Astrocyte of the spinal cord (primary cell): ENCODE measurements at regions not wholly inside any gene's neighbourhood (a gene's known extent, or its start where the extent isn't known, plus 50 kb on each side); places are given as distances from the start of the nearest gene placed in this dataset.
"Not testable (repeated sequence)": the region's sequence is repeated elsewhere in the genome, so short reads cannot be mapped to it uniquely, and the experiment has no call there.

Source experiments
- DNase-seq: peaks from one replicate; pipeline ENCODE4 v3.0.0; 2011; ENCODE audit warnings: low read depth, low spot score
- H3K4me3 ChIP-seq: 2 replicates; pipeline ENCODE4 v1.5.1; 2011; ENCODE audit warnings: low read depth, mild to moderate bottlenecking, low read length, moderate library complexity
- in situ Hi-C: cut with HindIII; loops from 2 replicates; pipeline ENCODE4 v1.10.0; 2017; ENCODE audit warnings: low sequenced_read_pairs
- TF ChIP-seq, protein P1 (sequence below): IDR thresholded peaks from 2 replicates; pipeline ENCODE4 v1.5.1; 2012; ENCODE audit warnings: low read depth, mild to moderate bottlenecking, low read length, inconsistent platforms

DNA sequence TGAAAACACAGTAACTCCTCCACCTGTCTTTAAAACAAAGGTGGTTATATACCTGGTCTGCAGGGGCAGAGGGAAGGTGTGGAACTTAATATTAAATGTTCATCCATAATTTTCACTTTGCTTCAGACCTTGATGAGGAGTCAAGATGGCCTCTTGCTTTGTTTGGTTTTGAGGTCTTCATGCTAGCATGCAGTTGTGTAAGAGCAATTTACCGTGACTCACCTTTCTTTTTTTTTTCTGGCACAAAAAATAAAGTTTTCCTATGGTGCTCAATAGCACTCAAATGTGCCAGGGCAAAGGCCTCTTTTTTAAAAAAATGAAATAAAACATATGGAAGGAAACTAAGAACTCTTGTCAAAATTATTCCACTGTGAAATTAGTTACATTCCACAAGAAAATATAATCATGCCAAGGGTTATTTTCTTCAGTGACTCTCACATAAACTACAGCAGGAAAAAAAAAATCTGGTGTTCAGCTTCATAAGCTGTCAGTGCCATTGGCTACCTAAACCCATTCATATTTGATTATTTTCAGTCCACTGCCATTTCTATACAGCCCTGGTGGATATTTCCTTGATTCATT lies 128.2 kb downstream of the SLC7A11 start:
- in situ Hi-C loops: no loop called here
- no peak overlapping the region for H3K4me3 ChIP-seq
- DNase-seq: peak; percentile 59
- TF ChIP-seq, protein P1, sequence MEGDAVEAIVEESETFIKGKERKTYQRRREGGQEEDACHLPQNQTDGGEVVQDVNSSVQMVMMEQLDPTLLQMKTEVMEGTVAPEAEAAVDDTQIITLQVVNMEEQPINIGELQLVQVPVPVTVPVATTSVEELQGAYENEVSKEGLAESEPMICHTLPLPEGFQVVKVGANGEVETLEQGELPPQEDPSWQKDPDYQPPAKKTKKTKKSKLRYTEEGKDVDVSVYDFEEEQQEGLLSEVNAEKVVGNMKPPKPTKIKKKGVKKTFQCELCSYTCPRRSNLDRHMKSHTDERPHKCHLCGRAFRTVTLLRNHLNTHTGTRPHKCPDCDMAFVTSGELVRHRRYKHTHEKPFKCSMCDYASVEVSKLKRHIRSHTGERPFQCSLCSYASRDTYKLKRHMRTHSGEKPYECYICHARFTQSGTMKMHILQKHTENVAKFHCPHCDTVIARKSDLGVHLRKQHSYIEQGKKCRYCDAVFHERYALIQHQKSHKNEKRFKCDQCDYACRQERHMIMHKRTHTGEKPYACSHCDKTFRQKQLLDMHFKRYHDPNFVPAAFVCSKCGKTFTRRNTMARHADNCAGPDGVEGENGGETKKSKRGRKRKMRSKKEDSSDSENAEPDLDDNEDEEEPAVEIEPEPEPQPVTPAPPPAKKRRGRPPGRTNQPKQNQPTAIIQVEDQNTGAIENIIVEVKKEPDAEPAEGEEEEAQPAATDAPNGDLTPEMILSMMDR: no peak

DNA sequence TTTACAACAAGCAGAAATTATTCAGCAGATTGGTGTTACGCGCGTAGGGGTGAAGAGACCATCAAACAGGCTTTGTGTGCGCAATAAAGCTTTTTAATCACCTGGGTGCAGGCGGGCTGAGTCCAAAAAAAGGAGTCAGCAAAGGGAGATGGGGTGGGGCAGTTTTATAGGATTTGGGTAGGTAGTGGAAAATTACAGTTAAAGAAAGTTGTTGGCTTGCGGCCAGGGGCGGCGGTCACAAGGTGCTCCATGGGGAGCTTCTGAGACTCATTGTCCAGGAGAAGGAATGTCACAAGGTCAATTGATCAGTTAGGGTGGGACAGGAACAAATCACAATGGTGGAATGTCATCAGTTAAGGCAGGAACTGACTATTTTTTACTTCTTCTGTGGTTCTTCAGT lies 129.3 kb downstream of the SLC7A11 start:
- H3K4me3 ChIP-seq, DNase-seq, in situ Hi-C loops: not testable (repeated sequence)

DNA sequence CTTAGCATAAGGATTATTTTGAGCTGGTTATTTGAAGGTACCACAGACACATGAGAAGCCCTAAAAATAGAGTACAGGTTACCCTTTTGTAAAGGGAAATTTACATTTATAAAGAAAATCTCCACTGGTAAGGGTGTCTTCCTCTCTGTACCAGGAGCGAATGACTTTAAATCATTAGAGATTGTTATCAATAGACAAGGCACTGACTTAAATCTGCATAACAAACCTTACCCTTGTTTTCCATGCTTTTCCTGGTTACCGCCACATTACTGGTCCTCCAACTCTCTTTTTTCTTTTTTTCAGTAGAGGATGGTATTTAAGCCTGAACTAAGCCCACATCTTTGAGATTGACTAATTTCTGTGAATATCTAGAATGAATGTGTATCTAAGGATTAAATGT lies 129.8 kb downstream of the SLC7A11 start:
- H3K4me3 ChIP-seq: no peak overlapping the region
- in situ Hi-C loops: no loop called here
- no peak for DNase-seq
- TF ChIP-seq, protein P1: no peak

DNA sequence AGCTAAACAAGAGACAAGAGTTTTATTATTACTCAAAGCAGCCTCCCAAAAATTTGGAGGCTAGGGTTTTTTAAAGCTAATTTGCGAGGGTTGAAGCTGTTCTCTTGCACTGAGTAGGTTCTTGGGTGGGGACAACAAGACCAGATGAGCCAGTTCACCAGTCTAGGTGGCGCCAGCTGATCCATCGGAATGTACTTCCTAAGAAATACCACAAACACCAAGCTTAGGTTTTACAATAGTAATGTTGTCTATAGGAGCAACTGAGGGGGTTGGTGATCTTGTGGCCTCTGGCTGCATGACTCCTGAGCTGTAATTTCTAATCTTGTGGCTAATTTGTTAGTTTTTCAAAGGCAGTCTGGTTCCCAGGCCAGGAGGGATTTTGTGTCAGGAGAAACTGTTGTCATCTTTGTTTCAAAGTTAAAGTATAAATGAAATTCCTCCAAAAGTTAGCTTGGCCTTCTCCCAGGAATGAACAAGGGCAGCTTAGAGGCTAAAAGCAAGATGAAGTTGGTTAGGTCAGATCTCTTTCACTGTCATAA lies 130.6 kb downstream of the SLC7A11 start:
- H3K4me3 ChIP-seq: no peak overlapping the region
- in situ Hi-C loops: no loop called here
- peak; percentile 37 for DNase-seq
- TF ChIP-seq, protein P1: no peak

DNA sequence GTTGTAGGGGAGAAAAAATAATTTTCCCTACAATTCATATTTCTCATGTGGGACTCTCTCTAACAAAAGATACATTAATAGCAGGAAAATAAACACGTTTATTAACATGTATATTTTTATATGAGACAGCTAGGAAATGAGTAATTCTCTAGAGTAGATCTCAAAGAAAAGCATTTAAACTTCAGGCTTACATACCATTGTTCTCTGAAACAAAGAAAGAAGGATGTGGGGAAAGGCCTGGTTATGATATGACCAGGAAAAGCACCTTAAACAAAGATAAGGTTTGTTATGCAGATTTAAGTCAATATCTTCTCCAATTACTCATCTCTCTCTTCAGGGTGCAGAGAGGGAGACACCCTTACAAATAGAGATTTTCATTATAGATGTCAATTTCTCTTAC lies 131.3 kb downstream of the SLC7A11 start:
- no peak for DNase-seq
- in situ Hi-C loops: no loop called here
- no peak overlapping the region for H3K4me3 ChIP-seq
- TF ChIP-seq, protein P1: no peak

DNA sequence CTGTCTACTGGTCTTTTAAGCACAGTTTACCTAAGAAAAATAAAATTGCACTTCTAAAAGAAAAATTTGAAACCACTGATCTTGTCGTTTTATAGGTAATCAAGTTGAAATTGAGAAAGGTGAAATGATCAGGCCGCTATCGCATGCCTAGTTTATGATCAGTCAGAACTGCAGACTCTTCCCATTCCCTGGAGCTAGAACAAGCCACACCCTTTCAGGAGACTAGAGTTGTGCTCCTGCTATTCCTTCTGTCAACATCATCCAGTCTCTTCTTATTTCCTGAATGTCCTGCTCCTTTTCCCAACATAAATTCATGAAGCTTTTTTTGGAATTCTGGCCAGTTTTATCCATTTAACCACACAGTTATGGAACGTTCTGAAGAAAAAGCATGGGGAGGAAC lies 135.1 kb downstream of the SLC7A11 start:
- in situ Hi-C loops: no loop called here
- TF ChIP-seq, protein P1: no peak
- no peak for DNase-seq
- H3K4me3 ChIP-seq: no peak overlapping the region

DNA sequence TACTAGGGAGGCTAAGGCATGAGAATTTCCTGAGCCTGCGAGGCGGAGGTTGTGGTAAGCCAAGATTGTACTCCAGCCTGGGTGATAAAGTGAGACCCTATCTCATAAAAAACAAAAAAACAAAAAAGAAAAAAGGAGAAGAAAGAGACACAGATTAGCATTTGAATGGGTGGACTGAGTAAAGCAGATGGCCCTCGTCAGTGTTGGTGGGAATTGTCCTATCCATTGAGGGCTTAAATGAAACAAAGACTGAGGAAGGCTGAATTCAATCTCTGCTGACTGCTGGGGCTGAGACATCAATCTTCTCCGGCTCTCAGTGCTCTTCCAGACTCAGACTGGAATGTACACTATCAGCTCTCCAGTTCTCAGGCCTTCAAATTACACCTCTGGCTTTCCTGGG lies 136.8 kb downstream of the SLC7A11 start:
- TF ChIP-seq, protein P1: no peak
- no peak overlapping the region for H3K4me3 ChIP-seq
- no peak for DNase-seq
- in situ Hi-C loops: no loop called here
